SK-MEL-5 (cell line): ENCODE measurements at regions not wholly inside any gene's neighbourhood (a gene's known extent, or its start where the extent isn't known, plus 50 kb on each side); places are given as distances from the start of the nearest gene placed in this dataset.

Experiments
- DNase-seq: peaks from one replicate; pipeline ENCODE4 v3.0.0-alpha.2; 2016; ENCODE audit warnings: low read depth, low spot score
- in situ Hi-C: cut with HindIII; loops from 2 replicates; pipeline ENCODE4 v1.10.0; 2016; ENCODE audit warnings: low sequenced_read_pairs, high pct_unique_total_duplicates, low pct_unique_long_range_greater_than_20kb

GRCh38 chr7:81611040-81611439 lies 158.8 kb downstream of the HGF start:
- no peak for DNase-seq
- in situ Hi-C loops = no loop called here

GRCh38 chr7:81608748-81609382 lies 161.0 kb downstream of the HGF start:
- DNase-seq = no peak
- in situ Hi-C loops = no loop called here

- DNase-seq = no peak
- in situ Hi-C loops = no loop called here
These were observed 161.9 kb downstream of the HGF start for GRCh38 chr7:81607987-81608386.

GRCh38 chr7:81606078-81606863 lies 163.6 kb downstream of the HGF start:
- in situ Hi-C loops = no loop called here

GRCh38 chr7:81605493-81605892 lies 164.4 kb downstream of the HGF start:
- DNase-seq = no peak
- in situ Hi-C loops = no loop called here

More at GRCh38 chr7:81606078-81606863, 163.6 kb downstream of the HGF start:
- DNase-seq = no peak

- DNase-seq = no peak
- in situ Hi-C loops = no loop called here
These were observed 165.1 kb downstream of the HGF start for GRCh38 chr7:81604808-81605174.

GRCh38 chr7:81604075-81604807 lies 165.6 kb downstream of the HGF start:
- in situ Hi-C loops = no loop called here
- DNase-seq = peak; percentile 31

- in situ Hi-C loops = no loop called here
- peak; percentile 22 for DNase-seq
These were observed 169.2 kb downstream of the HGF start for GRCh38 chr7:81600608-81601007.

GRCh38 chr7:81598951-81599350 lies 170.9 kb downstream of the HGF start:
- DNase-seq = no peak
- in situ Hi-C loops = no loop called here

- in situ Hi-C loops = no loop called here
- peak; percentile 40 for DNase-seq
These were observed 175.1 kb downstream of the HGF start for GRCh38 chr7:81594767-81595166.

GRCh38 chr7:81590131-81590530 lies 179.7 kb downstream of the HGF start:
- in situ Hi-C loops = no loop called here
- peak; percentile 19 for DNase-seq

- in situ Hi-C loops = no loop called here
- DNase-seq = no peak
These were observed 185.2 kb downstream of the HGF start for GRCh38 chr7:81584667-81585066.

GRCh38 chr7:81583882-81584533 lies 185.8 kb downstream of the HGF start:
- in situ Hi-C loops = no loop called here
- no peak for DNase-seq

- in situ Hi-C loops = no loop called here
- DNase-seq = no peak
These were observed 186.8 kb downstream of the HGF start for GRCh38 chr7:81583090-81583489.

- DNase-seq = no peak
- in situ Hi-C loops = no loop called here
These were observed 192.1 kb downstream of the HGF start for GRCh38 chr7:81577642-81578340.

GRCh38 chr7:81574723-81575326 lies 195.0 kb downstream of the HGF start:
- in situ Hi-C loops = no loop called here
- DNase-seq = no peak

- no peak for DNase-seq
- in situ Hi-C loops = no loop called here
These were observed 195.9 kb downstream of the HGF start for GRCh38 chr7:81573932-81574331.
